ENCODE measurements at regions not wholly inside any gene's neighbourhood (a gene's known extent, or its start where the extent isn't known, plus 50 kb on each side); places are given as distances from the start of the nearest gene placed in this dataset.

GRCh38 chr17:70687421-70687820 lies 518.1 kb downstream of the KCNJ2 start:
- no peak for TF ChIP-seq CTCF (conservative IDR thresholded peaks at IDR 0.05; ENCODE audit: low read depth, low read length)
- TF ChIP-seq SMC3 (IDR thresholded peaks at IDR 0.05; ENCODE audit: low read depth, low read length), result no peak
- no peak for TF ChIP-seq BHLHE40 (IDR thresholded peaks at IDR 0.05; ENCODE audit: low read depth, low read length)
- TF ChIP-seq MAFK (IDR thresholded peaks at IDR 0.05; ENCODE audit: low read depth, low read length), result no peak
- no peak for TF ChIP-seq POLR2A (IDR thresholded peaks at IDR 0.05; ENCODE audit: low read depth, low read length)
- TF ChIP-seq CHD1 (IDR thresholded peaks at IDR 0.05; ENCODE audit: low read depth, low read length), result no peak
- no peak for TF ChIP-seq MXI1 (IDR thresholded peaks at IDR 0.05; ENCODE audit: borderline replicate concordance, low read depth, low read length)
- TF ChIP-seq RAD21 (IDR thresholded peaks at IDR 0.05; ENCODE audit: low read length), result no peak
- no peak for TF ChIP-seq ELK1 (IDR thresholded peaks at IDR 0.05; ENCODE audit: borderline replicate concordance, low read depth, low read length)
- no peak for TF ChIP-seq USF2 (IDR thresholded peaks at IDR 0.05; ENCODE audit: low read depth, low read length)
- no peak for TF ChIP-seq MAZ (IDR thresholded peaks at IDR 0.05; ENCODE audit: borderline replicate concordance, low read depth, low read length)
- TF ChIP-seq RFX5 (IDR thresholded peaks at IDR 0.05; ENCODE audit: low read depth, low read length), result no peak
- TF ChIP-seq RCOR1 (IDR thresholded peaks at IDR 0.05; ENCODE audit: insufficient replicate concordance, low read length), result no peak

Data from IMR-90 (cell line).